Activated CD8-positive, alpha-beta memory T cell treated with anti-CD3 and anti-CD28 coated beads for 48 hours (primary cell): ENCODE measurements at regions not wholly inside any gene's neighbourhood (a gene's known extent, or its start where the extent isn't known, plus 50 kb on each side); places are given as distances from the start of the nearest gene placed in this dataset.

ENCODE experiments used
- DNase-seq, 3 experiments: peaks; one replicate each; pipeline ENCODE4 v3.0.0-alpha.2; 2020; ENCODE audit warnings: low read depth in 2 of 3, low spot score in 2 of 3

DNA sequence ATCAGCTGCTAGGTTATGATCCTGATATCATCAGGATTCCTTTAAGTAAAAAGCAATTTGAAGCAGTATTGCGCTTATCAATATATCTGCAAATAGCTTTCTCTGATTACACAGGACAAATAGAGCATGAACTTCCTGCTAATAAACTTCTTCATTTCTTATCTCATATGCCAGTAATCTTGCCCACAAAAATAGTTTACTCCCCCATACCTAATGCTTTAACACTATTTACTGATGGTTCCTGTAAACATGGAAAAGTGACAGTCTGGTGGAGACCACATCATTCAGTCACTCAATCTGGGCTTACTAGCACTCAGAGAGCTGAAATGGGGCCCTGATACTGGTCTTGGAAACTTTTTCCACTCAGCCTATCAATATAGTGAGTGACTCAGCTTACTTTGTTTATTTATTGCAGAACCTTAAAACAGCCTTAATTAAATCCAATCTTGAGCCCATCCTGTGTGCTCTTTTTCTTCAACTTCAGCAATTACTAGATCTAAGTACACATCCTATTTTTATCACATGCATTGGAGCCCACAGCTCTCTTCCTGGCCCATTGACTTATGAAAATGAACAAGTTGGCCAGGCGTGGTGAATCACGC is 1464.3 kb downstream of the UQCRFS1 start:
- DNase-seq: no peak

DNA sequence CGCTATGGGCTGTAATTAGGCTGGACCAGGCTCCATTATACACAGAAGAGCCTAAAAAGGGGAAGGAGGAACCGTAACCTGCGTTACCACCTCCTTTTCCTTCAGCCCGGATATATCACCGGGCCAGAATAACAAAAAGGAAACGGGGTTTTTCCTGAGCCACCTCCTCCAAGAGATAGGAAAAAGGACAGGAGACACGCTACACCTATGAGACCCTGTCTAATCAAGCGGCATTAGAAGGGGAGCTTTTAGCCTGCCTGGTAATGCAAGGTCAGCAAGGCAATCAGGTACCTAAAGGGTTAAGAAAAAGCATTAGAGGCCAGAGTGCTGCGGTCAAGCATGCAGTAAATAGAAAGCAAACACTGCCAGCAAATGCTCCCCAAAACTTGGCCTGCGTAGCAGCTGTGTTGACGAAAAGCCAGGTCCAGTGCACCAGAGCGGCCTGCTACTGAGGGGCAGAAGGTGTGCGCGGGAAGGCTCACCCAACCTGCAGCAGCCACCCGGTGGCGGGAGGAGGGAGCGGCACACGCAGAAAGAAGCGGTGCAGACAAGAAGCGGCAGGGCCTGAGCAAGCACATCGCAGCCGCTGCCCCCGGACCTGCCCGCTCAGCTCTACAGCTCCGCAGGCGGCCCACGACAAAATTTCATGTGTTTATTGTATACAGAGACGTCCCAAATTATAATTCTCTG is 1466.1 kb downstream of the UQCRFS1 start:
- no peak for DNase-seq

DNA sequence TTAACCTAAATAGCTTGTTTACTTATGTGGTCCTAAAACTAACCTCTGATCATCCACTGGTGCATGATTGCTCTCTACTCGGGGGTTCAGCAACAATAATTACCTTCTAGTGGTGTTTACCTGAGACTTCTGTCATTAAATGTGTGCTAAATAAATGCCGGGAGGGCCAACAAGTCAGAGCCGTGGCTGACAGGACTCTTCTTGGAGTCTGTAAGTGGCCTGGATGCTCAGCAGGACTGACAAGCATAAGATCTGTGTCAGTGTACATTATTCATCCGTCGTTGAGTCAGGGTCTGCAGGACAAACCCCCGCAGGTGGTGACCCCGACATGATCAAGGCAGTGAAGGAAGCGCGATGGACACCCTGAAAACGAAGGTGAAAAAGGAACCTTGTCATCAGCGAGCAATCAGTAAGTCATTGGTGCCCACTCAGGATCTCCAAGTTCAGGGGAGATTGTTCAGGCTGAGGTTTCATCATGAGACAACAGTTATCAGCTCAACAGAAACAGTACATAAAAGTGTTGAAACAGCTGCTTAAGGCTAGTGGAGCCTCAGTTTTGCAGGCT is 1466.9 kb downstream of the UQCRFS1 start:
- DNase-seq: no peak

DNA sequence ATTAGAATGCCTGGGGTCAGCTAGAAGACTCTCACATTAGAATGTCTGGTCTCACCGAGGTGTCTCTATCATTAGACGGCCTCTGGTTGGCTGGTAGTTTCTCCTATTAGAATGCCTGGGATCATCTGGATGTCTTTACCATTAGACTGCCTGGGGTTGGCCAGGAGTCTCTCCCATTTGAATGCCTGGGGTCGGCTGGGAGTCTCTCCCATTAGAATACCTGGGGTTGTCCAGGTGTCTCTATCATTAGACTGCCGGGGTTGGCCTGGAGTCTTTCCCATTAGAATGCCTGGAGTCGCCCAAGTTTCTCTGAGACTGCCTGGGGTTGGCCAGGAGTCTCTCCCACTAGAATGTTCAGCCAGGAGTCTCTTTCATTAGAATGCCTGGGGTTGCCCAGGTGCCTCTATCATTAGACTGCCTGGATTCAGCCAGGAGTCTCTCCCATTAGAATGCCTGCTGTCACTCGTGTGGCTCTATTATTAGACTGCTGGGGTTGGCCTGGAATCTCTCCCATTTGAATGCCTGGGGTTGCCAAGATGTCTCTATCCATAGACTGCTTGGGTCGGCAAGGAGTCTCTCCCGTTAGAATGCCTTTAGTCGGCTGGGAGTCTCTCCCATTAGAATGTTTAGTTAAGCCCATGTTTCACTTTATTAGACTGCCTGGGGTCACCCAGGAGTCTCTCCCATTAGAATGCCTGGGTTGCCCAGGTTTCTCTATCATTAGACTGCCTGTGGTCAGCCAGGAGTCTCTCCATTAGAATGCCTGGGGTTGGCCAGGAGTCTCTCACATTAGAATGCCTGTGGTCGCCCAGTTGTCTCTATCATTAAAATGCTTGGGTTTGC is 1467.8 kb downstream of the UQCRFS1 start:
- no peak for DNase-seq

GRCh38 chr19:27742041-27742440 is 1470.9 kb downstream of the UQCRFS1 start:
- DNase-seq: no peak

DNA sequence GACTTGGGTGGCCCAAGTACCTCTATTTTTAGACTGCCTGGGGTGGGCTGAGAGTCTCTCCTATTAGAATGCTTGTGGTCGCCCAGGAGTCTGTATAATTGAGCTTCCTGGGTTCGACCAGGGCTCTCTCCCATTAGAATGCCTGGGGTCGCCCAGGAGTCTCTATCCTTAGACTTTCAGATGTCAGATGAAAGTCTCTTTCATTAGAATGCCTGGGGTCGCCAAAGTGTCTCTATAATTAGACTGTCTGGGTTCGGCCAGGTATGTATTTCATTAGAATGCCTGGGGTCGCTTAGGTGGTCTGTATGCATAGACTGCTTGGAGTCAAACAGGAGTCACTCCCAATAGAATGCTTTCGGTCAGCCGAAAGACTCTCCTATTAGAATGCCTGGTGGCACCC is 1471.7 kb downstream of the UQCRFS1 start:
- no peak for DNase-seq

DNA sequence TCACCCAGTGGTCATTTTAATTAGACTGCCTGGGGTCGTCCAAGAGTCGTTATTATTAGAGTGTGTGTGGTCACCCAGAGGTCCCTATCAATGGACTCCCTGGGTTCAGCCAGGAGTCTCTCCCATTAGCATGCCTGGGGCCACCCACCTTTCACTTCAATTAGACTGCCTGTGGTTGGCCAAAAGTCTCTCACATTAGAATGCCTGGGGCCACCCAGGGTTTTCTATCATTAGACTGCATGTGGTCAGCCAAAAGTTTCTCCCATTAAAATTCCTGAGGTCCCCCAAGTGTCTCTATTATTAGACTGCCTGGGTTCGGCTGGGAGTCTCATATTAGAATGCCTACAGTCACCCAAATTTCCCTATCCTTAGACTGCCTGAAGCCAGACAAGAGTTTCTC is 1472.6 kb downstream of the UQCRFS1 start:
- DNase-seq: no peak

- DNase-seq: no peak
Observed at GRCh38 chr19:27738569-27739193, 1474.3 kb downstream of the UQCRFS1 start.

DNA sequence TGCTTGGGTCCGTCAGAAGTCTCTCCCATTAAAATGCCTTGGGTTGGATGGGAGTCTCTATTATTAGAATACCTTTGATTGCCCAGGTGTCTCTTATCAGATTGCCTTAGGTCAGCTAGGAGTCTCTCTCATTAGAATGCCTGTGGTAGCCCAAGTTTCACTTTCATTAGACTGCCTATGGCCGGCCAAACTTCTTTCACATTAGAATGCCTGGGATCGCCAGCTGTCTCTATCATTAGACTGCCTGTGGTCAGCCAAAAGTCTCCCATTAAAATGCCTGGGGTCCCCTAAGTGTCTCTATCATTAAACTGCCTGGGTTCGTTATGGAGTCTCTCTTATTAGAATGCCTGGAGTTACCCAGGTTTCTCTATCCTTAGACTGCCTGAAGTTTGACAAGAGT is 1476.7 kb downstream of the UQCRFS1 start:
- no peak for DNase-seq

GRCh38 chr19:27735314-27735713 is 1477.6 kb downstream of the UQCRFS1 start:
- no peak for DNase-seq

GRCh38 chr19:27734496-27735220 is 1478.3 kb downstream of the UQCRFS1 start:
- no peak for DNase-seq

GRCh38 chr19:27733551-27734266 is 1479.2 kb downstream of the UQCRFS1 start:
- DNase-seq: no peak

- no peak for DNase-seq
Observed at GRCh38 chr19:27729332-27729731, 1483.6 kb downstream of the UQCRFS1 start.

GRCh38 chr19:27722625-27723024 is 1490.3 kb downstream of the UQCRFS1 start:
- DNase-seq: no peak

DNA sequence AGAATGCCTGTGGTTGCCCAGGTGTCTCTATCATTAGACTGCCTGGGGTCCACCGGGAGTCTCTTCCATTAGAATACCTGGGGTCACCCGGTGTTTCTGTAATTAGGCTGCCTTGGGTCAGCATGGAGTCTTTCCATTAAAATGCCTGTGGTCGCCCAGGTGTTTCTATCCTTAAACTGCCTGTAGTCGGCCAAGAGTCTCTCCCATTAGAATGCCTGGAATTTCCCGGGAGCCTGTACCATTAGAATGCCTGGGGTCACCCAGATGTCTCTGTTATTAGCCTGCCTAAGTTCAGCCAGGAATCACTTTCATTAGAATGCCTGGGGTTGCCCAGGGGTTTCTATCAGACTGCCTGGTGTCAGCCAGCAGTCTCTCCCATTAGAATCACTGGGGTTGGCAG is 1492.8 kb downstream of the UQCRFS1 start:
- DNase-seq: no peak

DNA sequence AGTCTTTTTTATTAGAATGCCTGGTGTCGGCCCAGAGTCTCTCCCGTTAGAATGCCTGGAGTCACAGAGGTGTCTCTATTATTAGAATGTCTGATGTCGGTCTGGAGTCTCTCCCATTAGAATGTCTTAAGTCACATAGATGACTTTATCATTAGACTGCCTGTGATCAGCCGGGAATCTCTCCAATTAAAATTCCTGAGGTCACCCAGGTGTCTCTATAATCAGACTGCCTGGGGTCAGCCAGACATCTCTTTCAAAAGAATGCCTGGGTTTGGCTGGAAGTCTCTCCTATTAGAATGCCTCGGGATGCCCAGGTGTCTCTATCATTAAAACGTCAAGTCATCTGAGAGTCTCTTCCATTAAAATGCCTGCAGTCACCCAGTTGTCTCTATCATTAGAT is 1493.9 kb downstream of the UQCRFS1 start:
- DNase-seq: no peak

- no peak for DNase-seq
Observed at GRCh38 chr19:27718234-27718633, 1494.7 kb downstream of the UQCRFS1 start.

DNA sequence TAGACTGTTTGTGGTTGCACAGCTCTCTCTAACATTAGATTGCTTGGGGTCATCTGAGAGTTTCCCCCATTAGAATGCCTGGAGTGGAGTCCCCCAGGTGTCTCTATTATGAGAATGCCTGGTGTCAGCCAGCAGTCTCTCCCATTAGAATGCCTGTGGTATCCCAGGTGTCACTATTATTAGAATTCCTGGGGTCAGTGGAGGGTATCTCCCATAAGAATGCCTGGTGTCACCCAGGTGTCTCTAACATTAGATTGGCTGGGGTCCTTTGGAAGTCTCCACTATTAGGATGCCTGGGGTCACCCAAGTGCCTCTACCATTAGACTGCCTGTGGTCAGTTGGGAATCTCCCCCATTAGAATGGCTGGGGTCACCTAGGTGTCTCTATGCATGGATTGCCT is 1495.1 kb downstream of the UQCRFS1 start:
- DNase-seq: no peak

GRCh38 chr19:27716922-27717321 is 1496.0 kb downstream of the UQCRFS1 start:
- DNase-seq: no peak

- no peak for DNase-seq
Observed at GRCh38 chr19:27714857-27715256, 1498.1 kb downstream of the UQCRFS1 start.
